GM18505 (cell line): ENCODE measurements at regions not wholly inside any gene's neighbourhood (a gene's known extent, or its start where the extent isn't known, plus 50 kb on each side); places are given as distances from the start of the nearest gene placed in this dataset.
"Not testable (repeated sequence)": the region's sequence is repeated elsewhere in the genome, so short reads cannot be mapped to it uniquely, and the experiment has no call there.

Experiments used
- ATAC-seq: cut with Tn5 transposase; IDR thresholded peaks from one replicate; pipeline ENCODE4 v1.9.1; 2021; ENCODE audit not compliant: unreplicated experiment
- POLR2A ChIP-seq: IDR thresholded peaks from 4 replicates; pipeline ENCODE4 v1.6.1; 2011; ENCODE audit warnings: borderline replicate concordance; ENCODE audit not compliant: insufficient read depth, insufficient read length; ENCODE audit errors: extremely low read depth

GRCh38 chr5:99471178-99471577, 542.4 kb upstream of the CHD1 start:
- not testable (repeated sequence) for ATAC-seq

GRCh38 chr5:99470636-99471035, 541.8 kb upstream of the CHD1 start:
- not testable (repeated sequence) for ATAC-seq

- TF ChIP-seq POLR2A, result no peak
- ATAC-seq, result no peak
These were observed 531.9 kb upstream of the CHD1 start for GRCh38 chr5:99460701-99461100.

GRCh38 chr5:99453196-99453595, 524.4 kb upstream of the CHD1 start:
- TF ChIP-seq POLR2A, result no peak
- ATAC-seq, result no peak

- no peak for ATAC-seq
These were observed 521.0 kb upstream of the CHD1 start for GRCh38 chr5:99449786-99450185.

GRCh38 chr5:99445805-99446204, 517.0 kb upstream of the CHD1 start:
- no peak for TF ChIP-seq POLR2A
- no peak for ATAC-seq

More at GRCh38 chr5:99449786-99450185, 521.0 kb upstream of the CHD1 start:
- TF ChIP-seq POLR2A, result no peak

GRCh38 chr5:99441235-99441634, 512.4 kb upstream of the CHD1 start:
- no peak for ATAC-seq
- TF ChIP-seq POLR2A, result no peak

GRCh38 chr5:99438619-99439018, 509.8 kb upstream of the CHD1 start:
- TF ChIP-seq POLR2A, result no peak
- no peak for ATAC-seq

- TF ChIP-seq POLR2A, result no peak
- no peak for ATAC-seq
These were observed 509.2 kb upstream of the CHD1 start for GRCh38 chr5:99437986-99438385.

GRCh38 chr5:99423396-99423795, 494.6 kb upstream of the CHD1 start:
- not testable (repeated sequence) for ATAC-seq

GRCh38 chr5:99418640-99419039, 489.8 kb upstream of the CHD1 start:
- ATAC-seq, result not testable (repeated sequence)

GRCh38 chr5:99410386-99410785, 481.6 kb upstream of the CHD1 start:
- not testable (repeated sequence) for ATAC-seq

GRCh38 chr5:99404764-99405302, 476.0 kb upstream of the CHD1 start:
- ATAC-seq, result not testable (repeated sequence)

- ATAC-seq, result not testable (repeated sequence)
These were observed 471.8 kb upstream of the CHD1 start for GRCh38 chr5:99400571-99400970.

GRCh38 chr5:99398976-99399375, 470.2 kb upstream of the CHD1 start:
- no peak for TF ChIP-seq POLR2A
- ATAC-seq, result no peak
